ENCODE measurements at regions not wholly inside any gene's neighbourhood (a gene's known extent, or its start where the extent isn't known, plus 50 kb on each side); places are given as distances from the start of the nearest gene placed in this dataset.

DNA sequence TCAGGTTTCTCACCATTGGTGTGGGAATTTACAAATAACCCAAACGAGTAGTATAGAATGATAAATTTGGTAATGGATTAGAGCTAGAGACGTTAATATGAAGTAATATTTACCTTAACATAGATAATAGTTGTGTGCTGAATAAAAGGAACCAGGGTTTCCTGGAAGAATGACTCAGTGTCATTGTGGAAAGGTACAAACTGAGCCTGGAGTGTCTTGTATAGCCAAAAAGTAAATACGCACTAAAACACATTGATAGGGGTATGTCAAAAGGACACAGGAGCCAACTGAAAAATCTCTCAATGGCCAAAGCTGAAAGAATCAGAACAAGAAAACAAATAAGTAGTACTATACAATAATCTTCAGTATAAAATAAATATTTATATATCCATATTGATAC is 363.5 kb downstream of the SLCO4C1 start:
- no peak for DNase-seq (ENCODE audit: low spot score)

DNA sequence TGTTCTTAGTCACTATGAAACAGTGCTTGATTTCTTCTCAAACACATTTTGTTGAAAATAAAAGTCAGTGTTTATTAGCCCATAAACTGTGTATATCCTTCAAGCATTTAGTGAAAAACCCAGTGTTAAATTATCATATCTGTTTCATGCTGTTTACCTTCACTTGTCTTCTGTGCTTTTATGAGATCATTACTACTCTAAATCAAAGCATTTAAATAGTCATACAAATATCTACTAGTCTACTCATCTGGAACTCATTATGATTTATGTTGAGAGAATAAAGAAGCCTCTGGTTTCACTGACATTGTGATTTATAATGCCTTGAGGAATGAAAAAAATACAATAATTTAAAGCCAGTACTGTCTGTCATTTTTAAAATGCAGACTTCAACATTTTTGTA is 366.5 kb downstream of the SLCO4C1 start:
- no peak for DNase-seq (ENCODE audit: low spot score)

DNA sequence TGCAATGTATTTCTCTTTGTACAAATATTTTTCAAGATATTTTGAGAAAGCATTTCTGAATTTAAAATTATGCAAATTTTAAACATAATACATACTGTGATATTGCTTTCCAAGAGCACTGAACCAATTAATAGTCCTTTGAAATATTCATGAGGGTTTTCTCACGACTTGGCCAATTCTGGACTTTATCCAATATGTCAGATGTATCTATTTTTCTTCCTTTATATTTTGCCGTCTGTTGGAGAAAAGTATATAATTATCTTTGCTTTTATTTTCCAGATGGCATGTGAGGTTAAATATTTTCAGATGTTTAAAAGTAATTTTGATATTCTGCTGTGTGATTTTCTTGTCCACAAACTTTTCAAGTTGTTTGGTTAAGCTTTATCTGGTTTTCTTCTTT is 378.9 kb downstream of the SLCO4C1 start:
- no peak for DNase-seq (ENCODE audit: low spot score)

DNA sequence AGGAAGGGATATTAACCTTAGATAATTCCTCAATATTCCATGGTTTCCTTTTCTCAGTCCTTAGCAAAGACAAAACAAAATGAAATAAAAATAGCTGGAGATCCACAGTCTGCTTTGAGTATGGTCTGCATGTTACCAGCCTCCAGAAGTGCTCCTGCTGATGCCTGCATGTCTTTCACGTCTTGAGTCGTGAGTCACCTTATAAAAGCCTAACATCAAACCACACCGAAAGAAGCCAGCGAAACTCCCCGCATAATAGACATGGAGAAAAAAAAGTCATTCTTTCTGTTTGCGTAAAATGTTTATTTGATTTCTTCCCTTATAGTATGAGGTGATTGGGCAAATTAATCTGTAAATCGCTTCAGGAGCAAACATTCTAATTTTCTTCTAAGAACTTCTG is 380.5 kb downstream of the SLCO4C1 start:
- no peak for DNase-seq (ENCODE audit: low spot score)

DNA sequence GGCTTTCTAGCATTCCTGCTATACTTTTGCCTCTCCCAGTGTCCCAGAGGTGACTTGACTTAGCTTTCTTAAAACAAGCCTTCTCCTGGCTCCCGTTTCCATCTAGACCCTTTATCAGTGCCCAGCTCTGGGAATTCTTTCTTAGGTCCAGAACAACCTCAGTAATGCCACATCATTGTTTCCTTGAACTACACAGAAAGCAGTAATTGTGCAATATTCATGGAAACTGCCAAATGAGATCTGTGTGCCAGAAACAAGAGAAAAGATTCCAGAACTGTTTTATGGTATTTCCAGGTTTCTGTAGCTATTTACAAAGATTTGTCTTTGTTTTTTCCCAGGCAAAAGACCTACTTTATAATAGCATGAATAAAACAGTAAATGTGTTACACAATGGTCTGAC is 391.3 kb downstream of the SLCO4C1 start:
- DNase-seq (ENCODE audit: low spot score): no peak

DNA sequence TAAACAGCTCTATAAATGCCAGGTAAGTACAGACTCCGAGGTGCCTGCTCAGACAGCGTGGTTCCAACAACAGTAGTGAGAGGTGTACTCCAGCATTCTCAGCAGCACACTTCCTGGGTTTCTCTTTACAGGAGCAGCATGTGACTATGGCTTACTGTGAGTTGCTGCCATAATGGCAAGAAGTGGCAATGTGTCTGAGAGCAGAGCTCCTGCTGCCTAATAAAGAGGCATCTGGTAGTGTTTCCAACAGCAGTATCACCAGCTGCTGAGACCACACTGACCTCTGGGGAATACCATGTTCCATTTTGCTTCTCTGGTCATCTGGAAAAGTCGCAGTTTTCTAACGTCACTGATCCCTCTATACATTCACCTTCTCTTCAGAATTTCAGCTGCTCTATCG is 398.2 kb downstream of the SLCO4C1 start:
- DNase-seq (ENCODE audit: low spot score): no peak

DNA sequence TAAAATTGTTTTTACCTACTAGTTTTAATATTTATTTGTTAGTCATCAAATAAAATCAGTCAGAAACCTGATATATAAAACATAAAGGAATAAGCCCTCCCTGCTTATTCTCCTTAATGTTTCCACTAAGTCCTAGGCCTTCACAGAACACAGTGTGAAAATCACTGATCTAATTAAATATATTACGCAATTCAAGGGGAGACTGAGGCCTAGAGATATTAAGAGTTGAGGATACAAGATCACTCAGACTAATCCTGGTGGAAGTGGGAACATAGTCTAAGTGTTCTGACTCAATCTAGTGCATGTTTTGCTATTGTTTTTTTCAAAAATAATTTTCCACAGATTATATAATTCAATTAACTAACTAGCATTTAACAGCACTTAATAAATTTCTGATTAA is 401.1 kb downstream of the SLCO4C1 start:
- no peak for DNase-seq (ENCODE audit: low spot score)

DNA sequence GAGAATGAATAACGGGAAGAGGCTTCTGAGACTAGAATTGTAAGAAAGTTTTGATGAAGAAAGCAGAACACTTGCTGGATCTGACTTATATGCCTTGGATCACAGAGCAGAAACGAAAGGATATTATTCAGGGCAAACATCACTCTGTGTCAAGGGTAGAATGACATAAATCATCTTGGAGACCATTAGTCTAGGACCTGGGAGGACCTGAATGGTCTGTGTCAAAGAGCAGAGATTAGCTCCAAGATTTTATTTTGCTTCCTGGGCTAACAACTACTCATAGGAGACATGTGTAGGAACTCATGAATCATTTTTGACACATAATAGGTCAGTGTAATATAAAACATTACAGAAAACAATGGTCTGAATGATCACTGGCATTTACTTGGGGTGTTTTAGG is 417.9 kb downstream of the SLCO4C1 start:
- no peak for DNase-seq (ENCODE audit: low spot score)

DNA sequence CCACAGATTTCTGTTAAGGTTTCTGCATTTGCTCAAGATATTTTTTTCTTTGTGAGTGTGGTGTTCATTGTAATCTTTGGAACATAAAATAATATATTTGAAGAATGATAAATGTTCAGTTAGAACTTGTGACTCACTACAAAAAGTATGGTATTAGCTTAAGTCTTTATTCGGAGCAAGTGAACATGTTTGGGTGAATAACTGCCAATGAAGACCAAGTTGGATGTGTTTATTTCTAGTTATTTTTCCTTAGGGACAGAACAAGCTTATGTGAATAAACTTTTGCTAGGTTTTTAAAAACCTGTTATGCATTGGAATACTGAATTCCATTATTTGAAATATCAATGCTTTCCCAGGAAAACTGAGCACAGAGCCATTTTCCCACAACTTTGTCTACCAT is 418.6 kb downstream of the SLCO4C1 start:
- no peak for DNase-seq (ENCODE audit: low spot score)

DNA sequence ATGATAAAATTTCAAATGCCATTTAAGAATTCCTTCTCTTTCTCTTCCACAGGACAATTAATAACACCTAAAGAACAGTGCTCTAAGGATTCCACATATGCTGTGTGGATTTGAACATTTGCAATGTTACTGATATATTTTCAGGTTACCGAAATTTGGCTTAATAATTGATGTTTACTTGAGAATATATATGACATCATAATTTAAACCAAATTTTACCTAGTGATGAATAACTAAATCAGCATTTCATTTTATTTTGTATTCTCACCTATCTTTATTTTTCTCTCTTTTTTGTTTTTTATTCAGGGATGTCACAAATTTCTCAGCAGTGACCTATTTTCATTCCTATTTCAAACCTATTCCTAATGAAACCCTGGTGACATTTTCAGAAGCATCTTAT is 429.6 kb downstream of the SLCO4C1 start:
- DNase-seq (ENCODE audit: low spot score): no peak

DNA sequence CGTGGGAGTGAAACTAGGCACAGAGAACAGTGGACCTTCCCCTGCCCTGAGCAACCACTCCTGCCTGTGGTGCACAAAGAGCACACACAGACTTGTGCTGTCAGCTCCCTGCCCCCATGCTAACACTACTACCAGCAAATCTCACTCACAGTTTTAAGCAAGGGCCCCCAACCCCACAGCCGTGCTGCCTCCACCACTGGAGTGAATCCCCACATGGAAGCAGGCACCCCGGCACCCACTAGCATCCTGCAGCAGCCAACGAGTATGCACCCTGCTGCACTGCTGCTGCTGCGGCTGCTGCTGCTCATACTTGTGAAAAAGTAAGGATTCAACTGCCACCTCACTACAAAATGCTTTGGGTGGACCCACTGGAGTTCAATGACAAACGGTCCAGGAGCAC is 435.5 kb downstream of the SLCO4C1 start:
- DNase-seq (ENCODE audit: low spot score): no peak

DNA sequence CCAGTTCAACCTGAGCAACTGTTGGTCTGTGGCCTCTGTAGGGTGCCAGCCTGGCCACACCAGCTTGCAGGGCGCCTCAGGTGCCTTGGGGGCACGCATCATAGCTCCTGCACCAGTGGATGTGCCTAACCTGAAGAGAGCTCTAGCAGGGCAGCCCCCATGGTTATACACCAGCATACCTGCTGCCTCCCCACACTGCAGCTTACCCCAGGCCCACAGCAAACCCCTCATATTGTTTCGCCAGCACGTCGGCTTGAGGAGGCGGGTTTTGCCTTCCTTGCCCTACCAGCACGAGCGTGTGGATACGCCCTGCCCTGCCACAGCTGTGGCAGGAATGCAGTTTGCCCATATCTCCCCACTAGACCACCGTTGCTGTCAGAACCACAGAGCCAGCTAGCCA is 435.9 kb downstream of the SLCO4C1 start:
- no peak for DNase-seq (ENCODE audit: low spot score)

DNA sequence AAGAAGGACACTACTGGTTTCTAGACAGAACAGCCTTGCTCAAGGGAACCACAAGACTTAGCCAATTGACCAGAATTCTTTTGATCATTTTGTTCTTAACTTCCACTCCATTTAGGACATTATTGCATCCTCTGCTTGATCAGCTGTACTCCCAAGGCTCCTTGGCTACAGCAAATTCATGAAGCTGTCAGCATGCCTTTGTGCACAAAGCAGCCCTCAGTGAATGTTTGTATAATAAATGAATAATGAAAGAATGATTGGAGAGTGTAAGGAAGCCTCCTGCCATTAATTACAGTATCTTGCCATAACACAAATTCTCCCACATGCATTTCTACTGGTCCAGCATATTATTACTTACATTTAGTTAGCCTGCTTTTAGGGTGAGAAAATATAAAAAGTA is 449.6 kb downstream of the SLCO4C1 start:
- no peak for DNase-seq (ENCODE audit: low spot score)

DNA sequence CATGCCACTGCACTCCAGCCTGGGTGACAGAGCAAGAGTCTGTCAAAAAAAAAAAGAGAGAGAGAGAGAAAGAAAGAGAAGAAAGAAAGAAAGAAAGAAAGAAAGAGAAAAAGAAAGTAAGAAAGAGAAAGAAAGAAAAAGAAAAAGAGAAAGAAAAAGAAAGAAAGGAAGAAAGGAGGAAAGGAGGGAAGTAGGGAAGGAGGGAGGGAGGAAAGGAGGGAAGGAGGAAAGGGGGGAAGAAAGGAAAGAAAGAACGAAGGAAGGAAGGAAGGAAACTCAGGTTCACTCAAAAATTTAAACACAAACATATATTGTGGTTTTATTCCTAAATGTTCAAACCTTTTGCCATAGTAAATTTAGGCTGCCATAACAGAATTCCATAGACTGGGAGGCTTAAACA is 453.0 kb downstream of the SLCO4C1 start:
- DNase-seq (ENCODE audit: low spot score): no peak

DNA sequence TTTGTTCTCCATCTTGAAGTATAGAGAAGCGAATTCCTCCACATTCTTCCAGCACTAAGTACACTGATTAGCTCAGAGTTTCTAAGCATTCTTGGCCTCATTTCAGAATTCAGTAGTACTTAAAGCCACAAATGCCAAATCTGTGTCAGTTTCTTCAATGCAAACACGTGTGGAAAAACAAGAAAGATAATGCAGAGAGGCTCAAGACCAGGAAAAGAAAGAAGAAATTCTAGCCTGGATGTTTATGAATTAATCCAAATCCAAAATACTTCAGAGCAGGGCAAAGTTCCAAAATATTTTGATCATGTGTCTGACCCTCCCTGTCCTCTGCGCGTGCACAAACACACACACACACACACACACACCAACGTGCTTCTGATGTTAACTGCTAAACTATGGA is 457.6 kb downstream of the SLCO4C1 start:
- no peak for DNase-seq (ENCODE audit: low spot score)

DNA sequence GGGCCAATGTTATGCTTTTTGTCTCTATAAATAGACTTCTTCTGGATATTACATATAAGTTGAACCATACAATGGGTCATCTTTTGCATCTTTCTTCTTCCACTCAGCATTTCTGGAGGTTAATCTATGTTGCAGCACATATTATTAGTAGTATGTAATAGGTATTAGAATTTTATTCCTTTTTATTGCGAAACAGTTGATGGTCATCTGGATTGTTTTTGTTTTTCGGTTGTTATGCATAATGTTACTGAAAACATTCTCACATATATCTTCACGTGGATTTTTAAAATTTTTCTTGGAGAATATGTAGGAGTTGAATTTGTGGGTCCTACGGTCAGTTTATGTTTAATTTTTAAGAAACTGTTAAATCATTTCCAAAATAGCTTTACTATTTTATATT is 466.8 kb downstream of the SLCO4C1 start:
- DNase-seq (ENCODE audit: low spot score): no peak

DNA sequence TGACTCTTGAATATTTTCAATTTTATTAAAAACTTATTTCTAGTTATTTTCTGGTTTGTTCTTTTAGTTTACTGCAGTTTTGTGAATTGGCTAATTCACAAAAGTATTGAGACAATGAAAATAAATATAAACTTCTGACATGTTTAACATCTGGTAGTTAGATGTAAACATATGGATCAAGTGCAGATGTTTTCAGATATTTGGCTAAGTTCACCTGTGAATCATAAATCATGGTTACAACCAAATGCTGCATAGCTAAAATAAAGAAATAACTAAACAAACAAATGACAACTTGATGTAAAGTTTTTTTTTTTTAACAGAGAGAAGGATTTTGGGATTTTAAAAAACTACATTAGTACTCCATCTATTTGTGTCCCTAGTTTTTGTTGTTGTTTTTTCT is 484.6 kb downstream of the SLCO4C1 start:
- no peak for DNase-seq (ENCODE audit: low spot score)

DNA sequence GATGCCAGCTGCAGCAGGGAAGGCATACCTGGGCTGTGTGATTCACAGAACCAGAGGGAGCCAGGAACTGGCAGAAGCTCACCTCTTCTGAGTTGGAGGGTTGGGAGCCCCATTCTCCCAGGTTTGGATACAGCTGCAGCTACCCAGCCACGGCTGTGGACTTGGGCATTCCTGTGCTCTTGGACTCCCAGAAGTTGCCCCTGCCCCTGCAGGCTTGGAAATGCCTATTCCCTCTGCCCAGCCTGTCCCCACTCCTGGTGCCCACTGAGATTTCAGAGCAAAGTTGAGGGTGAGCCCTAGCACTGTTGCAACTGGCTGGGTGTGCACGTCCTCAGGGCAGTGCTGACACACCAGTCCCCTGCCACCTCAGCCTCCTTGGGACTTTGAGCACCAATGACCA is 489.7 kb downstream of the SLCO4C1 start:
- DNase-seq (ENCODE audit: low spot score): no peak

DNA sequence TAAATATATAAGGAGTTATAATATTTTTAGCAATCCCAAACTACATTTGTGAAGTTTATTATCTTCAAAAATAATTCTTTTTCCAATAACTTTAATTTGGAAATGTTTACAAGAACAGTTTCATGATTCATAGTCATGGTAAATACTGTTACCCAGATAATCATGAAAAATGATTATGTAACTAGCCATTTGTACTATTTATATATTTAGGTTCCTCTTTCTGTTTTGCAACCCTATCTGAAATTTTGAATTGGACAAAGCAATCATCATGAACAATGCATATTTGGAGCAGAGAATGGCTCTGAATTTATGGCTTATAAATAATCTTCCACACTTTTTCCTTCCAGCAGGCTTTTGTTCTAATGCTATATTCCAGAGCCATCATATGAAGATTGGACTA is 499.7 kb downstream of the SLCO4C1 start:
- no peak for DNase-seq (ENCODE audit: low spot score)

DNA sequence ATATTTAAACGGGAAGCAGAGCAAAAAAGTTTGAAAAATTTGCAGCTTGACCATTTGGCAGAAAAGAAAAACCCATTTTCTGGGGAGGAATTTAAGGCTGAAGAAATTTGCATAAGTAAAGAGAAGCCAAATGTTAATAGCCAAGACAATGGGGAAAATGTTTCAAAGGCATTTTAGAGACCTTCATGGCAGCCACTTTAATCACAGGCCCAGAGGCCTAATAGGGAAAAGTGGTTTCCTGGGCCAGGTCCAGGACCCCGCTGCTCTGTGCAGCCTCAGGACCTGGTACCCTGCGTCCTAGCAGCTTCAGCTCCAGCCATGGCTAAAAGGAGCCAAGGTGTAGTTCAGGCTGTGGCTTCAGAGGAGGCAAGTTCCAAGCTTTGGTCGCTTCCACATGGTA is 507.3 kb downstream of the SLCO4C1 start:
- no peak for DNase-seq (ENCODE audit: low spot score)

DNA sequence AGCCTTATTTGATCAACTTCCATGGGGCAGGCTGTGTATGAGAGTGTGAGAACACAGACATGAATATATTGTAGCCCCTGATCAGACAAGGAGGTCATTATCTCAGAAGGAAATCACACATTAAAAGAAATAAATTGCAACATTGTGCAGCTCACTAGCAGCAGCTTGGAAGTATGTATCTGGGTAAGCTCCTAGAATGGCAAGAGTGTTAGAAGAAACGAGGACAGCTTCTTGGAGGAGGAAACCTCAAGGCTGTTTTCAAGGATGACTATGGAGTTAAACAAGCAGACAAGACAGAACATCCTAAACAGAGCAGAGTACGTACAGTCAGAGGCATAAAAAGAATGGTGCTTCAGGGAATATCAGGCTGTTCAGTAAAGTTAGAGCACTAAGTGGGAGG is 511.0 kb downstream of the SLCO4C1 start:
- DNase-seq (ENCODE audit: low spot score): no peak

DNA sequence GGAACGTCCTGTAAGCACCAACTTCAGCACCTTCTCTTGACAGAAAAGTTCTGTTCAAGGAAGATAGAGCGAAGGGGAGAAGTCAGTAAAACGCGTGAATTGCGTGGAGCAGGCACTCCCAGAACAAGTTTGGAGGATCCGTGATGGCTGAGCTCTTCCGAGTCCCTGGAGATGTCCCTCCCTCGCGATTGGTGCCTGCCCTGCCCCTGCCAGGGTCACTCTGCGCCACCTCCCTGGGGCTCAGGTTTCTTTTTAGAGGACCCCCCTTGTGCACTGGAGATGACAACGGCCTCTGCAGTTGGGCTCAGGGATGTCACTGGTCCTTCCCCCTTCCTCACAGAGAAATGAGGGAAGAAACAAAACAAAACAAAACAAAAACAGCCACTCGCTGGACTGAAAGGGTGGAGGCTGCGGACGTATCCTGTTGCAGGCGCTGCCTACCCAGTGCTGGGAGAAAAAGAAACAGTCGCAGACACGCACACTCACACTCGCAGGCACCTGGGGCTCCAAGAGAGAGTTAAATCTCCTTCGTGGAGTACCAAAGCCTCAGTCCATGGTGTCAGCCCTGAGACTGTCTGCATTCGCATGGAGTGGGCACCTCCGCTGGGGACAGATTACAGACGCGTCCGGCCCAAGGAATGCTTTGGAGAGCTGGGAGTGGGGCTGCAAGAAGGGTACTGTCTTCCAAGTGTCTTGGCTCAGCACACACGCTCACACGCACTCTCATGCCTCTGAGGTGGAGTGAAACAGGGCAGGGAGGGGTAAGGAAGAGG is 512.7 kb downstream of the SLCO4C1 start:
- no peak for DNase-seq (ENCODE audit: low spot score)

DNA sequence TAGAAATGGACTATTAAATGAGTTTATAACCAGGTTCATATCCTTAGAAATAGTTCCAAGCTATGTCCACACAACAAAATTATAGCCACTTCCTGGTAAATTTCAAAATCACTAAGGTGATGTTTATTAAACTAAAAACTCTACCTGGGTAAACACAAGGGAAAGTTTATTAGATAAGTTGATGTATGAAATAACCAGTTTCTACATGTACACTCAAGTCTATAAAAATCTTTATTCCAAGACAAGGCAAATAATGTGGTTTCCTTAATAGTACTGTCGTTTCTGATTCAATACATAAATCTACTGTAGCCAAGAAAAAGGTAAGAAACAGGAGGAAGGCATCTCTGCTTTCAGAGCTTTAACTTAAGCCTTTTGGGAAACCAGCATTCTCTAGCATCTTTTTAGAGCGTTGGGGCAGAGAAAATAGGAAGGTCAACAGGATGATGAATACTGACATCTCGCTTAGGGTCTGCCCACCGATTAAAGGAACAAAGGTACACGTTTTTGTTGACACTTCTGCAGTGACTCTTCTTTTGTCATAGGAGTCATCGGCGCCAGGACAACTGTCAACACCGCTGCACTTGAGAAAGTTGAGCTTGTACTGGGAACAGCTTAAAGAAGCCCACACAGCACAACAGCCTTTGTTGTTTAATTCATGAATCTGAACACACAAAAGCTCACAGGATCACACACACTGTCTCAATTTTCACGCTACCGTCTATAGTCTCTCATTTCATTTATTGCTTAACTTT is 513.6 kb downstream of the SLCO4C1 start:
- DNase-seq (ENCODE audit: low spot score): no peak

DNA sequence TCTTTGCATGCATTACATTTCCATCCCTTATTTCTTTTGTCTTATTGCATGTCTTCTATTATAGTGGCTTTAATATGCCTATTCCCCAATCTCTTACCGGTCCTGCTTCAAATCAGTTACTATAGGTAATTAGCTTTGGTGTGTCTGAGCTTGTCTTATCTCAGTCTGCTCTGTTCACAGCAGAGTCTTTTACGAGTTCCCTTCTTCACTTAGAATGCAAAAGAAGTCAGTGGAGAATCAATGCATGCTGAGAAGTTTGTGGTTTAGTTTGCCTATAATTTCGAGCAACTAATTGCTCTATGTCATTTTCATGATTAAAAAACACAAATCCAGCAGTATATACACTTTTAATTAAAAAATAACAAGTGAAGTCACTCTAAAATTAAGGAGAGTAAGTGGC is 545.0 kb downstream of the SLCO4C1 start:
- DNase-seq (ENCODE audit: low spot score): no peak

Data from mucosa of gallbladder (tissue), 1 donor.